SK-N-SH (cell line): ENCODE measurements at regions not wholly inside any gene's neighbourhood (a gene's known extent, or its start where the extent isn't known, plus 50 kb on each side); places are given as distances from the start of the nearest gene placed in this dataset.

ENCODE experiments used
- CTCF ChIA-PET: fragments of 300-600, 350-600 bp; formaldehyde crosslinking; extraction: SDS; loops from one replicate; lab custom pipeline; 2021; lab: Yijun Ruan, JAX
- POLR2A ChIA-PET: fragments of 350-600 bp; sonication (Branson Sonifier 250); formaldehyde crosslinking; extraction: SDS; loops from one replicate; lab custom pipeline; 2020; ENCODE audit warnings: antibody characterized with exemption, inconsistent platforms; lab: Yijun Ruan, JAX
- DNase-seq: peaks from one replicate; pipeline ENCODE4 v3.0.0; 2012
- H2AFZ ChIP-seq: fragments of 200-600 bp; sonication (generic); 2 replicates; pipeline ENCODE4 v1.8.1; 2016; ENCODE audit warnings: antibody characterized with exemption, mild to moderate bottlenecking, low read depth
- H3F3A ChIP-seq: fragments of 200-600 bp; sonication (generic); replicated peaks from 2 replicates; pipeline ENCODE3; 2016; ENCODE audit warnings: antibody characterized with exemption, mild to moderate bottlenecking; ENCODE audit not compliant: insufficient read depth
- H3K27ac ChIP-seq, 2 experiments: fragments of 200-500 bp in 1 of 2; fragments of 200-600 bp in 1 of 2; sonication (Bioruptor generic) in 1 of 2; sonication (generic), shearing (Covaris generic) in 1 of 2; 2 replicates each; pipeline versions ENCODE4 v1.5.1 to v1.6.1; 2014 to 2016; ENCODE audit warnings: low read depth in 2 of 2, inconsistent platforms in 1 of 2, low read length in 1 of 2, mild to moderate bottlenecking in 1 of 2, mixed read lengths in 1 of 2
- H3K27me3 ChIP-seq: fragments of 200-600 bp; sonication (generic), shearing (Covaris generic); 2 replicates; pipeline ENCODE4 v1.6.1; 2016; ENCODE audit warnings: mixed run types; ENCODE audit not compliant: insufficient read depth
- H3K36me3 ChIP-seq, 2 experiments: fragments of 200-500 bp in 1 of 2; fragments of 200-600 bp in 1 of 2; sonication (Bioruptor generic) in 1 of 2; sonication (generic) in 1 of 2; replicated peaks in 1 of 2; 2 replicates each; pipeline versions ENCODE3 to v1.5.1; 2014 to 2016; ENCODE audit warnings: low read length in 1 of 2, mild to moderate bottlenecking in 1 of 2; ENCODE audit not compliant: insufficient read depth in 2 of 2, control insufficient read depth in 1 of 2
- H3K4me1 ChIP-seq, 2 experiments: fragments of 200-500 bp in 1 of 2; fragments of 200-600 bp in 1 of 2; sonication (Bioruptor generic) in 1 of 2; sonication (generic), shearing (Covaris generic) in 1 of 2; 2 replicates each; pipeline versions ENCODE4 v1.5.1 to v1.6.1; 2014 to 2016; ENCODE audit warnings: low read depth in 1 of 2, low read length in 1 of 2, mixed run types in 1 of 2; ENCODE audit not compliant: insufficient read depth in 2 of 2, control insufficient read depth in 1 of 2
- H3K4me2 ChIP-seq: fragments of 200-600 bp; sonication (generic), shearing (Covaris generic); 2 replicates; pipeline ENCODE4 v1.6.1; 2017; ENCODE audit warnings: mixed run types
- H3K4me3 ChIP-seq, 2 experiments: fragments of 200-500 bp in 1 of 2; fragments of 200-600 bp in 1 of 2; sonication (Bioruptor generic) in 1 of 2; sonication (generic), shearing (Covaris generic) in 1 of 2; 2 replicates each; pipeline versions ENCODE4 v1.5.1 to v1.8.1; 2014 to 2016; ENCODE audit warnings: low read depth in 2 of 2, inconsistent platforms in 1 of 2, low read length in 1 of 2, mild to moderate bottlenecking in 1 of 2, mixed read lengths in 1 of 2, moderate library complexity in 1 of 2
- H3K79me2 ChIP-seq: fragments of 200-600 bp; sonication (generic); 2 replicates; pipeline ENCODE4 v1.8.1; 2017; ENCODE audit warnings: mild to moderate bottlenecking; ENCODE audit not compliant: insufficient read depth
- H3K9ac ChIP-seq: fragments of 200-600 bp; sonication (generic); 2 replicates; pipeline ENCODE4 v1.6.1; 2017; ENCODE audit warnings: mixed run types
- H3K9me2 ChIP-seq: fragments of 200-600 bp; sonication (generic); 2 replicates; pipeline ENCODE4 v1.6.1; 2017; ENCODE audit warnings: mixed run types
- H3K9me3 ChIP-seq: fragments of 200-600 bp; sonication (generic); 2 replicates; pipeline ENCODE4 v1.6.1; 2017; ENCODE audit warnings: mixed run types, mild to moderate bottlenecking, moderate library complexity
- H4K20me1 ChIP-seq: fragments of 200-600 bp; sonication (generic); 2 replicates; pipeline ENCODE4 v1.6.1; 2017; ENCODE audit warnings: mild to moderate bottlenecking, mixed run types; ENCODE audit not compliant: insufficient read depth
- EP300 ChIP-seq, 2 experiments: IDR thresholded peaks; 2 replicates each; pipeline versions ENCODE4 v1.4.0 to v1.6.1; 2012; ENCODE audit warnings: borderline replicate concordance in 1 of 2, low read depth in 1 of 2, low read length in 1 of 2
- GATA2 ChIP-seq: sonication (generic); formaldehyde crosslinking; IDR thresholded peaks from 2 replicates; pipeline ENCODE4 v1.5.0; 2020; ENCODE audit warnings: mild to moderate bottlenecking, missing genetic modification reagents
- RAD21 ChIP-seq: IDR thresholded peaks from 2 replicates; pipeline ENCODE4 v1.6.1; 2012; ENCODE audit warnings: mild to moderate bottlenecking, low read length
- RCOR1 ChIP-seq: fragments of 150-350 bp; IDR thresholded peaks from 2 replicates; pipeline ENCODE4 v1.6.1; 2017; ENCODE audit warnings: antibody characterized with exemption, low read length
- RXRA ChIP-seq: IDR thresholded peaks from 2 replicates; pipeline ENCODE4 v1.4.0; 2012; ENCODE audit warnings: low read depth, mild to moderate bottlenecking, borderline replicate concordance
- WGBS: methylation state at CpG from one replicate; pipeline ENCODE4 v1.1.6; 2017; ENCODE audit warnings: low lambda C conversion rate; 5-methylcytosine and 5-hydroxymethylcytosine counted together
- TF ChIP-seq, protein P1 (sequence below): IDR thresholded peaks from 2 replicates; pipeline ENCODE4; 2012
- TF ChIP-seq, protein P2 (sequence below): IDR thresholded peaks from 2 replicates; pipeline ENCODE4 v1.4.0; 2012; ENCODE audit warnings: low read depth, borderline replicate concordance

DNA sequence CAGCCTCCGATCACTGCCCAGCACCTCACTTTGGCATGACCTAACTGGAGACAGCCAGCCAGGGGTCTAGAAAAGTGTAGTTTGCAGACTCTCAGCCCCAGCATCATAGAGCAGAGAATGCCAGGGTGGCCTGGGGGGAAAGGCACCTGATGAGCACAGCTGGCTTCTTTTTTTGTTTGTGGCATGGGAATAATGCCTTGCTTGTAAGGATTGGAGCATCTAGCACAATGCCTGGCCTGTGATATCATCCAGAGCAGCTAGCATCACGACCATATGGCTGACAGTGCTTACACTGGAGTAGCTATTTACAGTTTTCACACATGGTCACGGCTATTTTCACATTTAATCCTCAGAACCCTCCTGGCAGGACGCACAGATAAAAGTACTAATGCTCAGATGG is 594.8 kb upstream of the B3GAT1 start:
- Histone ChIP-seq H3K4me1 (peaks cover 0 to 53% of the 10 kb centered on the region in 2 experiments; a peak in 2 of 4 replicates), H2AFZ (no peak overlapping the region), H3K79me2 (no peaks in the 10 kb centered on the region)
- TF ChIP-seq GATA2 (CRISPR knock-in tag), result peak; percentile 52
- 0 out of 2 replicates have a peak, but pooled peaks have one; percentile 2 for TF ChIP-seq RAD21
- no peak for TF ChIP-seq RXRA
- TF ChIP-seq, all 33 proteins: peak for 2
- H3K9ac ChIP-seq, result no peak overlapping the region
- no peak overlapping the region; a peak in 1 of 4 replicates for H3K4me3 ChIP-seq
- no peaks in the 10 kb centered on the region for H3K9me3 ChIP-seq
- no peak overlapping the region for H3K4me2 ChIP-seq
- ChIA-PET CTCF (interaction anchor here (1.4 to 2.6 kb wide), 3 partner anchors 9 to 138 kb away, joined by 4 to 14 read pairs (median 6); no protein-coding TSS in a partner anchor), POLR2A (no interaction called here)
- no peaks in the 10 kb centered on the region for H3K9me2 ChIP-seq
- H3K36me3 ChIP-seq, result no peaks in the 10 kb centered on the region
- 12% methylated on average over 3 of the region's 4 CpGs for WGBS
- H4K20me1 ChIP-seq, result no peaks in the 10 kb centered on the region
- H3F3A ChIP-seq, result no peaks in the 10 kb centered on the region
- peak overlapping the region in 1 of 2 experiments; percentile 97; a peak in 2 of 4 replicates for H3K27ac ChIP-seq
- no peaks in the 10 kb centered on the region for H3K27me3 ChIP-seq
- peak; percentile 34 for DNase-seq

DNA sequence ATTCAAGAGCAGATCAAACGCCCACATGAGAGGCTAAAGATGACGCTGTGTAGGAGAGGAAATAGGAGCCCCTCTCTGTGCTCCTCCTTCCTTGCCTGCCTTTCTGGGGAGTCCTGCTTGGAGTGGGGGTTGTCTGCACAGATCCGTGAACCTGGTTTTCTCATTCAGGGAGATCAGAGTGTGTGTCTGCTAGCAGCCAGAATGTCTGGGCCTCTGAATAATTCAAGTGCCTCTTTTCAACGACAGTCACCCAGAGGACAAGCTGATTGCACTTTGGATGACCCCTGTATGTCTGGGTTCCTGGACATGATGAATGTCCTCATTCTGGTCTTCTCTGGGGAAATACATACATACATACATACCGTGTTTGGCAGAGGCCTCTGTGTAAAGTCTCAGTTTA is 592.5 kb upstream of the B3GAT1 start:
- peaks cover 0 to 66% of the 10 kb centered on the region in 2 experiments; a peak in 2 of 4 replicates for H3K4me1 ChIP-seq
- H2AFZ ChIP-seq, result no peak overlapping the region
- TF ChIP-seq, protein P1, sequence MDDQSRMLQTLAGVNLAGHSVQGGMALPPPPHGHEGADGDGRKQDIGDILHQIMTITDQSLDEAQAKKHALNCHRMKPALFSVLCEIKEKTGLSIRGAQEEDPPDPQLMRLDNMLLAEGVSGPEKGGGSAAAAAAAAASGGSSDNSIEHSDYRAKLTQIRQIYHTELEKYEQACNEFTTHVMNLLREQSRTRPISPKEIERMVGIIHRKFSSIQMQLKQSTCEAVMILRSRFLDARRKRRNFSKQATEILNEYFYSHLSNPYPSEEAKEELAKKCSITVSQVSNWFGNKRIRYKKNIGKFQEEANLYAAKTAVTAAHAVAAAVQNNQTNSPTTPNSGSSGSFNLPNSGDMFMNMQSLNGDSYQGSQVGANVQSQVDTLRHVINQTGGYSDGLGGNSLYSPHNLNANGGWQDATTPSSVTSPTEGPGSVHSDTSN, result no peak
- peak; percentile 23; the same call in 1 of the 2 replicates for TF ChIP-seq RAD21
- TF ChIP-seq RCOR1, result 0 out of 2 replicates have a peak, but pooled peaks have one; percentile 19
- peak in 1 of 2 experiments; percentile 73; a peak in 2 of 4 replicates for TF ChIP-seq EP300 (IDR thresholded peaks at IDR 0.05; ENCODE audit: borderline replicate concordance in 1 of 2, low read depth in 1 of 2, low read length in 1 of 2)
- TF ChIP-seq, protein P2, sequence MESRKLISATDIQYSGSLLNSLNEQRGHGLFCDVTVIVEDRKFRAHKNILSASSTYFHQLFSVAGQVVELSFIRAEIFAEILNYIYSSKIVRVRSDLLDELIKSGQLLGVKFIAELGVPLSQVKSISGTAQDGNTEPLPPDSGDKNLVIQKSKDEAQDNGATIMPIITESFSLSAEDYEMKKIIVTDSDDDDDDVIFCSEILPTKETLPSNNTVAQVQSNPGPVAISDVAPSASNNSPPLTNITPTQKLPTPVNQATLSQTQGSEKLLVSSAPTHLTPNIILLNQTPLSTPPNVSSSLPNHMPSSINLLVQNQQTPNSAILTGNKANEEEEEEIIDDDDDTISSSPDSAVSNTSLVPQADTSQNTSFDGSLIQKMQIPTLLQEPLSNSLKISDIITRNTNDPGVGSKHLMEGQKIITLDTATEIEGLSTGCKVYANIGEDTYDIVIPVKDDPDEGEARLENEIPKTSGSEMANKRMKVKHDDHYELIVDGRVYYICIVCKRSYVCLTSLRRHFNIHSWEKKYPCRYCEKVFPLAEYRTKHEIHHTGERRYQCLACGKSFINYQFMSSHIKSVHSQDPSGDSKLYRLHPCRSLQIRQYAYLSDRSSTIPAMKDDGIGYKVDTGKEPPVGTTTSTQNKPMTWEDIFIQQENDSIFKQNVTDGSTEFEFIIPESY, result no peak
- TF ChIP-seq, all 33 proteins: peak for 3
- ChIA-PET POLR2A (no interaction called here), CTCF (interaction anchor here (0.7 to 1.3 kb wide), 3 partner anchors 122 to 138 kb away, joined by 3 to 4 read pairs (median 3); no protein-coding TSS in a partner anchor)
- Histone ChIP-seq H3K4me2 (no peak overlapping the region), H3K79me2 (no peaks in the 10 kb centered on the region), H3K27me3 (no peaks in the 10 kb centered on the region), H3K36me3 (no peaks in the 10 kb centered on the region), H3F3A (no peaks in the 10 kb centered on the region), H3K9ac (no peak overlapping the region), H3K9me2 (no peaks in the 10 kb centered on the region), H4K20me1 (no peaks in the 10 kb centered on the region), H3K4me3 (no peak overlapping the region), H3K27ac (peak overlapping the region in 1 of 2 experiments; percentile 97; a peak in 2 of 4 replicates), H3K9me3 (no peaks in the 10 kb centered on the region)
- DNase-seq, result peak; percentile 28
- WGBS, result 28% methylated on average over 5 of the region's 5 CpGs
